Spleen (tissue), 7 donors: ENCODE measurements at regions not wholly inside any gene's neighbourhood (a gene's known extent, or its start where the extent isn't known, plus 50 kb on each side); places are given as distances from the start of the nearest gene placed in this dataset.

Experiments
- POLR2A ChIP-seq, 3 donors: fragments of 450-650 bp; IDR thresholded peaks; one replicate each; pipeline ENCODE4 v1.5.1; 2017; ENCODE audit warnings: antibody characterized with exemption in 3 of 3, mild to moderate bottlenecking in 1 of 3
- POLR2AphosphoS5 ChIP-seq, 3 donors: sonication (generic); formaldehyde crosslinking; IDR thresholded peaks; one replicate each; pipeline ENCODE4 v1.5.1; 2017; ENCODE audit warnings: antibody characterized with exemption in 3 of 3
- TF ChIP-seq, protein P1 (sequence below), 11 experiments: fragments of 200-600 bp in 7 of 11; fragments of 450-650 bp in 4 of 11; sonication (generic) in 4 of 11; IDR thresholded peaks in 8 of 11; conservative IDR thresholded peaks in 3 of 11; 1 replicate in 7 of 11; 2 replicates in 4 of 11; pipeline versions ENCODE4 v1.4.0 to v1.8.0; 2016 to 2021; ENCODE audit warnings: antibody characterized with exemption in 11 of 11, inconsistent platforms in 4 of 11, mild to moderate bottlenecking in 1 of 11
- donor health status: DM: no; HTN: no; CAD: no; lungs with moderate emphysema.
- donor health status: DM: no; HTN: no; CAD: no.
- donor health status: DM: no; HTN: no; CAD: no.

DNA sequence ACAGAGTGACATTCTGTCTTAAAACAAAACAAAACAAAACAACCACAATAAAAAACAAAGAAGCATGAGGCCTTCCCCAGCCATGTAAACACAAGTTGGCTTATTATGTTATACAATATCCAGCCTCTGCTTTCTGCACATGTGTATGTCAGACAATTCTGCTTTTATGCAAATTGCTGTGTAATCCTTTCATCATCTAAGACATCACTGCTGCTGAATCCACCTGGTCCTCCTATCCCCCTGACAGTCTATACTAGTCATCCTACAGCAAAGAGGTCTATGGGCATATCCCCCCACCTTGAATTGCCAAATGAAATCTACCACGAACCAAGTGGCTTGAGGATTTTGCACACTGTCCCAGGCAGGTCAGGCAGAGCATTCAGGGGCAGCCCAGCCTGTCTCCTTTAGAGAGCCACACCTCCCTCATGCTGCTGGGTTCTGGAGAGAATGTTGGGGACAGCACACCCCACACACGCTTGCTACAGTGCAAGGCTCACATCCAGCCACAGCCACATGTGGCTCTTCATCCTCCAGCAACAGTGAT, 339.6 kb upstream of the CDH5 start:
- TF ChIP-seq, protein P1, sequence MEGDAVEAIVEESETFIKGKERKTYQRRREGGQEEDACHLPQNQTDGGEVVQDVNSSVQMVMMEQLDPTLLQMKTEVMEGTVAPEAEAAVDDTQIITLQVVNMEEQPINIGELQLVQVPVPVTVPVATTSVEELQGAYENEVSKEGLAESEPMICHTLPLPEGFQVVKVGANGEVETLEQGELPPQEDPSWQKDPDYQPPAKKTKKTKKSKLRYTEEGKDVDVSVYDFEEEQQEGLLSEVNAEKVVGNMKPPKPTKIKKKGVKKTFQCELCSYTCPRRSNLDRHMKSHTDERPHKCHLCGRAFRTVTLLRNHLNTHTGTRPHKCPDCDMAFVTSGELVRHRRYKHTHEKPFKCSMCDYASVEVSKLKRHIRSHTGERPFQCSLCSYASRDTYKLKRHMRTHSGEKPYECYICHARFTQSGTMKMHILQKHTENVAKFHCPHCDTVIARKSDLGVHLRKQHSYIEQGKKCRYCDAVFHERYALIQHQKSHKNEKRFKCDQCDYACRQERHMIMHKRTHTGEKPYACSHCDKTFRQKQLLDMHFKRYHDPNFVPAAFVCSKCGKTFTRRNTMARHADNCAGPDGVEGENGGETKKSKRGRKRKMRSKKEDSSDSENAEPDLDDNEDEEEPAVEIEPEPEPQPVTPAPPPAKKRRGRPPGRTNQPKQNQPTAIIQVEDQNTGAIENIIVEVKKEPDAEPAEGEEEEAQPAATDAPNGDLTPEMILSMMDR (IDR thresholded peaks at IDR 0.05 in 8 of 11, conservative IDR thresholded peaks at IDR 0.05 in 3 of 11), result no peak
- TF ChIP-seq POLR2A (IDR thresholded peaks at IDR 0.05) (no peak), POLR2AphosphoS5 (IDR thresholded peaks at IDR 0.05) (no peak)
